ENCODE measurements at regions not wholly inside any gene's neighbourhood (a gene's known extent, or its start where the extent isn't known, plus 50 kb on each side); places are given as distances from the start of the nearest gene placed in this dataset.

DNA sequence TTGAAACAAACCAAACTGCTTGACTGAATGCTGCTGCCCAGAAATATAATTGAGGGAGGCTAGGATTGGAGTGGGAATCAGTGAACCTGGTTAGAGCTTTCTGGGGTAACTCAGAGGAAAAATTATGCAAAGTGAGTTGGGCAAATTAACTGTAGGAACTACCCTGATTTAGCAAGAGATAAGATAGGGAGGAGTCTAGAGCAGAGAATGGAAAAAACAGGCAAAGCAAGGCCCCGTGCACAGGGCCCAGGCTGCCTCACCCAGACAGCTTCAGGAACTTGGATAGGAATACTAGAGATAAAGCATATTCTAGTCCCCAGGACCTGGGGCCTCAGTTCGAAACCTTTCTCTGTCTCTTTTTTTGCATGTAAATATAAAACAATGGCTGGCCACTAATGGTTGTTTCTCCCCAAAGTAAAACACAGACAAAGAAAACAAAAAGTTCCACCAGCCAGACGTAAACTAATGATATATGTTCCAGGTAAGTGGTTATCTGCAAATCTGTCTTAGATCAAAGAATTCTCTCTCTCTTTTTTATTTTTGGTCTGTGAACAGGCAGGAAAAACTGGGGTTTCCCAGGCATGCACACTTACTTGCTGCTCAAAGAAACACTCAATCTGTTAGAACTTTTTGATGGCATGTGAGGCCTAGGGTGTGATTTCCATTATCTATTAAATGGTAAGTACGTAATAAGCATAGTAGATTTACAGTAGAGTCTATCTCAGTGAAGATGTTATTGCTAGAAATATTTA is 168.1 kb upstream of the MAP3K1 start:
- no peak for TF ChIP-seq EZH2 (IDR thresholded peaks at IDR 0.05; ENCODE audit: low read depth)
- TF ChIP-seq, protein P1, sequence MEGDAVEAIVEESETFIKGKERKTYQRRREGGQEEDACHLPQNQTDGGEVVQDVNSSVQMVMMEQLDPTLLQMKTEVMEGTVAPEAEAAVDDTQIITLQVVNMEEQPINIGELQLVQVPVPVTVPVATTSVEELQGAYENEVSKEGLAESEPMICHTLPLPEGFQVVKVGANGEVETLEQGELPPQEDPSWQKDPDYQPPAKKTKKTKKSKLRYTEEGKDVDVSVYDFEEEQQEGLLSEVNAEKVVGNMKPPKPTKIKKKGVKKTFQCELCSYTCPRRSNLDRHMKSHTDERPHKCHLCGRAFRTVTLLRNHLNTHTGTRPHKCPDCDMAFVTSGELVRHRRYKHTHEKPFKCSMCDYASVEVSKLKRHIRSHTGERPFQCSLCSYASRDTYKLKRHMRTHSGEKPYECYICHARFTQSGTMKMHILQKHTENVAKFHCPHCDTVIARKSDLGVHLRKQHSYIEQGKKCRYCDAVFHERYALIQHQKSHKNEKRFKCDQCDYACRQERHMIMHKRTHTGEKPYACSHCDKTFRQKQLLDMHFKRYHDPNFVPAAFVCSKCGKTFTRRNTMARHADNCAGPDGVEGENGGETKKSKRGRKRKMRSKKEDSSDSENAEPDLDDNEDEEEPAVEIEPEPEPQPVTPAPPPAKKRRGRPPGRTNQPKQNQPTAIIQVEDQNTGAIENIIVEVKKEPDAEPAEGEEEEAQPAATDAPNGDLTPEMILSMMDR (conservative IDR thresholded peaks at IDR 0.05): no peak

Measured in PC-9 (cell line).